HEK293 (cell line): ENCODE measurements at regions not wholly inside any gene's neighbourhood (a gene's known extent, or its start where the extent isn't known, plus 50 kb on each side); places are given as distances from the start of the nearest gene placed in this dataset.

Experiments
- CTCF ChIA-PET: fragments of 350-600 bp; formaldehyde crosslinking; extraction: SDS; loops from one replicate; lab custom pipeline; 2021; ENCODE audit warnings: antibody characterized with exemption; lab: Yijun Ruan, JAX
- POLR2A ChIA-PET: fragments of 300-600 bp; formaldehyde crosslinking; extraction: SDS; loops from one replicate; lab custom pipeline; 2020; ENCODE audit warnings: antibody characterized with exemption, inconsistent platforms; lab: Yijun Ruan, JAX
- H3K27ac ChIP-seq: fragments of 200-500 bp; sonication (Bioruptor generic); 2 replicates; pipeline ENCODE4 v1.5.1; 2014; ENCODE audit warnings: low read depth, low read length, control low read depth, inconsistent platforms; ENCODE audit errors: extremely low read depth
- H3K36me3 ChIP-seq, 2 experiments: fragments of 200-500 bp in 1 of 2; sonication (Bioruptor generic) in 1 of 2; 1 replicate in 1 of 2; 2 replicates in 1 of 2; pipeline ENCODE4 v1.5.1; 2014 to 2017; ENCODE audit warnings: inconsistent platforms in 2 of 2, low read length in 2 of 2; ENCODE audit not compliant: control insufficient read depth in 2 of 2, insufficient read depth in 1 of 2
- H3K4me1 ChIP-seq: fragments of 200-500 bp; sonication (Bioruptor generic); 2 replicates; pipeline ENCODE4 v1.5.1; 2014; ENCODE audit warnings: mild to moderate bottlenecking, low read length, inconsistent platforms; ENCODE audit not compliant: control insufficient read depth, insufficient read depth
- H3K4me3 ChIP-seq: 2 replicates; pipeline ENCODE4 v1.5.1; 2011; ENCODE audit warnings: low read depth, mild to moderate bottlenecking, control low read depth, low read length, moderate library complexity
- H3K9me3 ChIP-seq: fragments of 200-500 bp; sonication (Bioruptor generic); 2 replicates; pipeline ENCODE4 v1.5.1; 2014; ENCODE audit warnings: low read depth, low read length, inconsistent platforms; ENCODE audit not compliant: control insufficient read depth, insufficient read depth
- SALL2 ChIP-seq: fragments of 450-650 bp; formaldehyde crosslinking; IDR thresholded peaks from 2 replicates; pipeline ENCODE4 v1.5.0; 2017; ENCODE audit warnings: missing biosample characterization, mild to moderate bottlenecking, missing genetic modification characterization, borderline replicate concordance
- SCRT2 ChIP-seq: fragments of 450-650 bp; formaldehyde crosslinking; IDR thresholded peaks from 2 replicates; pipeline ENCODE4 v1.5.1; 2016; ENCODE audit warnings: missing biosample characterization, missing genetic modification characterization
- SETDB1 ChIP-seq: IDR thresholded peaks from one replicate; pipeline ENCODE4 v1.6.1; 2017; ENCODE audit warnings: mild to moderate bottlenecking, low read length, moderate library complexity, mixed read lengths; ENCODE audit not compliant: insufficient read length
- ZFP41 ChIP-seq: fragments of 450-650 bp; formaldehyde crosslinking; IDR thresholded peaks from 2 replicates; pipeline ENCODE4 v1.5.1; 2016; ENCODE audit warnings: missing biosample characterization, missing genetic modification characterization, borderline replicate concordance
- ZNF133 ChIP-seq: fragments of 450-650 bp; formaldehyde crosslinking; IDR thresholded peaks from 2 replicates; pipeline ENCODE4 v1.5.1; 2016; ENCODE audit warnings: missing biosample characterization, missing genetic modification characterization
- ZNF155 ChIP-seq: fragments of 450-650 bp; formaldehyde crosslinking; IDR thresholded peaks from 2 replicates; pipeline ENCODE4 v1.5.1; 2016; ENCODE audit warnings: missing biosample characterization, missing genetic modification characterization
- ZNF366 ChIP-seq: fragments of 450-650 bp; formaldehyde crosslinking; conservative IDR thresholded peaks from 2 replicates; pipeline ENCODE4 v1.5.1; 2016; ENCODE audit warnings: missing biosample characterization, missing genetic modification characterization
- ZNF426 ChIP-seq: fragments of 450-650 bp; formaldehyde crosslinking; IDR thresholded peaks from 2 replicates; pipeline ENCODE4 v1.5.1; 2017; ENCODE audit warnings: missing biosample characterization, missing genetic modification characterization, mild to moderate bottlenecking, inconsistent platforms, moderate library complexity
- ZNF514 ChIP-seq: fragments of 450-650 bp; formaldehyde crosslinking; IDR thresholded peaks from 2 replicates; pipeline ENCODE4 v1.5.1; 2016; ENCODE audit warnings: missing biosample characterization, missing genetic modification characterization
- ZNF521 ChIP-seq: fragments of 450-650 bp; formaldehyde crosslinking; IDR thresholded peaks from 2 replicates; pipeline ENCODE4 v1.5.1; 2017; ENCODE audit warnings: missing biosample characterization, mild to moderate bottlenecking, missing genetic modification characterization
- ZNF529 ChIP-seq: fragments of 450-650 bp; formaldehyde crosslinking; IDR thresholded peaks from 2 replicates; pipeline ENCODE4 v1.5.1; 2017; ENCODE audit warnings: missing genetic modification characterization, missing biosample characterization; ENCODE audit not compliant: insufficient replicate concordance
- ZNF544 ChIP-seq: fragments of 450-650 bp; formaldehyde crosslinking; IDR thresholded peaks from 2 replicates; pipeline ENCODE4 v1.5.0; 2017; ENCODE audit warnings: missing biosample characterization, missing genetic modification characterization
- ZNF785 ChIP-seq: fragments of 450-650 bp; formaldehyde crosslinking; IDR thresholded peaks from 2 replicates; pipeline ENCODE4 v1.5.1; 2016; ENCODE audit warnings: missing biosample characterization, missing genetic modification characterization
- ZNF837 ChIP-seq: fragments of 450-650 bp; formaldehyde crosslinking; IDR thresholded peaks from 2 replicates; pipeline ENCODE4 v1.5.1; 2016; ENCODE audit warnings: missing biosample characterization, missing genetic modification characterization
- TF ChIP-seq, protein P1 (sequence below): fragments of 450-650 bp; formaldehyde crosslinking; IDR thresholded peaks from 2 replicates; pipeline ENCODE4 v1.5.1; 2016; ENCODE audit warnings: missing biosample characterization, missing genetic modification characterization, low read depth
- TF ChIP-seq, protein P2 (sequence below): fragments of 450-650 bp; formaldehyde crosslinking; IDR thresholded peaks from 2 replicates; pipeline ENCODE4 v1.5.1; 2017; ENCODE audit warnings: missing biosample characterization, missing genetic modification characterization
- TF ChIP-seq, protein P3 (sequence below): fragments of 450-650 bp; formaldehyde crosslinking; IDR thresholded peaks from 2 replicates; pipeline ENCODE4 v1.5.1; 2016; ENCODE audit warnings: missing biosample characterization, missing genetic modification characterization
- TF ChIP-seq, protein P4 (sequence below): fragments of 450-650 bp; formaldehyde crosslinking; IDR thresholded peaks from 2 replicates; pipeline ENCODE4 v1.5.1; 2016; ENCODE audit warnings: missing biosample characterization, missing genetic modification characterization

DNA sequence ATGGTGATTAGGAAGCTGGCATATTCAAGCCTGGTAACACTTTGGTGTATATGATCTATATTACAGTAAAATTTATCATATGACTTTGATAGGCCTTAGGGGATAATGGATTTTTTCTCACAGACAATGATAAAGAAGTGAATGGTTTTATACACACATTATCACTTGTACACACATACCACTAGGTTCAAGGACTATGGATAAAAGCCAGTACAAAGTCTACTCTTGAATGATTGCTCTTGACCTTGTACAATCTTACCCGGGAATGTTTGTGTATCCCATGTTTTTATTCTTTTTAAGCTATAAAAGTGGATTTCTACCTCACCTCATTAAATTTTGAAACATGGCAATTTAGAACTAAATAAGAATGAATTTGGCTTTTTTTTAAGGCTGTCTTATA, 414.5 kb upstream of the ADAMTSL1 start:
- CTCF ChIA-PET = interaction anchor here (0.6 to 1.8 kb wide), 11 partner anchors 9 to 478 kb away, joined by 3 to 9 read pairs (median 3); no protein-coding TSS in a partner anchor
- Histone ChIP-seq H3K27ac (no peak overlapping the region), H3K9me3 (no peaks in the 10 kb centered on the region), H3K4me3 (no peak overlapping the region)
- POLR2A ChIA-PET = no interaction called here
- TF ChIP-seq SCRT2 (tag by site-specific recombination) = no peak
- TF ChIP-seq ZNF366 (tag by site-specific recombination) = no peak
- TF ChIP-seq, all 188 proteins: peak for 0
- no peaks in the 10 kb centered on the region for H3K4me1 ChIP-seq
- H3K36me3 ChIP-seq = no peaks in the 10 kb centered on the region

DNA sequence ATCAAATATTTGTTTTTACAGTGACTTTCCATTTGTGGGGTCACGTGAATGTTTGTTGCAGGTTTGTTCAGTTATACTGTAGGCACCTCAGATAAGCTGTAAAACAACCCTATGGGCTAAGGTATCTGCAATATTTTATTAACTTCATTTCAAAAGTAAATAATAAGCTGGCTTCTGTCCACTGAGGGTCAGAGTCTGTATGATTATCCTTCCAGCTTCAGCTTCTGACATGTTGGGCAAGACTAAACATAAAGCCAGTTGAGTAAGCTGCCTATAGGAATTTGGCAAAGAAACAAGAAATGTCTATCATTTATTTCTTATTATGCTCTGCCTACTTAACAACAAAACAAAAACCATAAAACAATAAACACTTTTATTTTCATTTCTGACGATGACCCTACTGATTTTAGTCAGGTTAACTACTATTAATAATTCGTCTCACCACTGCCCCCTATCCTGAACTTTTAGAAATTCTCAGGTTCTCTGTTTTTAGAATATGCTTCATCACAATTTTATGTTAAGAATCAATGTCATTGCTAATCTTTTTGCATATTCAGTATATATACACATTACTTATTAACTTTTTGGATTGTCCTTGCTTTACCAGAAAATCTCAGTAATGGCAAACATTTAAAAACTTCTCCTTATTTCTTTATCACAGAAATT, 413.6 kb upstream of the ADAMTSL1 start:
- TF ChIP-seq SETDB1 = no peak
- no peak for TF ChIP-seq SALL2
- TF ChIP-seq, all 188 proteins: peak for 0
- CTCF ChIA-PET = interaction anchor here (0.7 to 2.1 kb wide), 10 partner anchors 8 to 659 kb away, joined by 3 to 9 read pairs (median 4); no protein-coding TSS in a partner anchor
- Histone ChIP-seq H3K4me1 (no peaks in the 10 kb centered on the region), H3K36me3 (no peaks in the 10 kb centered on the region), H3K9me3 (no peaks in the 10 kb centered on the region), H3K4me3 (no peak overlapping the region), H3K27ac (no peak overlapping the region)
- POLR2A ChIA-PET = no interaction called here

DNA sequence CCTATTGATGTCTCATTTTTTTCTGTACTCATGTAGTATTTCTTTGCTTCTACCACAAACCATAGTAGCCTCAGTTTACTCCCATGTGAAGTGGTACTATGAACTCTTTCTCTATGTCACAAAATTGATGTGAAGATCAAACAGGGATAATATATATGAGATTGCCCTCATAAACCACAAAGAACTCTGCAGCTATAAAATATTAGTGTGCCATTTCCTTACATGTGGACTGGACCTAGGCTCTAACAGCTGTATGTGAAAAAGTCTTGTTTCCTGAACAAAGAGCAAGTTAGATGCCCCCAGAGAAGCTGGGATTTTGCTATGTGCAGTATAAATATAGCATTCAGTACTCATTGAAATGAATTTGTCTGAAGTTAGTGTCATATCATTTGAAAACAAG, 412.6 kb upstream of the ADAMTSL1 start:
- no peak for TF ChIP-seq ZNF785 (tag by site-specific recombination)
- TF ChIP-seq, protein P1, sequence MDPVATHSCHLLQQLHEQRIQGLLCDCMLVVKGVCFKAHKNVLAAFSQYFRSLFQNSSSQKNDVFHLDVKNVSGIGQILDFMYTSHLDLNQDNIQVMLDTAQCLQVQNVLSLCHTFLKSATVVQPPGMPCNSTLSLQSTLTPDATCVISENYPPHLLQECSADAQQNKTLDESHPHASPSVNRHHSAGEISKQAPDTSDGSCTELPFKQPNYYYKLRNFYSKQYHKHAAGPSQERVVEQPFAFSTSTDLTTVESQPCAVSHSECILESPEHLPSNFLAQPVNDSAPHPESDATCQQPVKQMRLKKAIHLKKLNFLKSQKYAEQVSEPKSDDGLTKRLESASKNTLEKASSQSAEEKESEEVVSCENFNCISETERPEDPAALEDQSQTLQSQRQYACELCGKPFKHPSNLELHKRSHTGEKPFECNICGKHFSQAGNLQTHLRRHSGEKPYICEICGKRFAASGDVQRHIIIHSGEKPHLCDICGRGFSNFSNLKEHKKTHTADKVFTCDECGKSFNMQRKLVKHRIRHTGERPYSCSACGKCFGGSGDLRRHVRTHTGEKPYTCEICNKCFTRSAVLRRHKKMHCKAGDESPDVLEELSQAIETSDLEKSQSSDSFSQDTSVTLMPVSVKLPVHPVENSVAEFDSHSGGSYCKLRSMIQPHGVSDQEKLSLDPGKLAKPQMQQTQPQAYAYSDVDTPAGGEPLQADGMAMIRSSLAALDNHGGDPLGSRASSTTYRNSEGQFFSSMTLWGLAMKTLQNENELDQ (tag by site-specific recombination) = no peak
- TF ChIP-seq ZNF837 (tag by site-specific recombination) = no peak
- Histone ChIP-seq H3K4me3 (no peak overlapping the region), H3K9me3 (no peaks in the 10 kb centered on the region), H3K27ac (no peak overlapping the region), H3K36me3 (no peaks in the 10 kb centered on the region), H3K4me1 (no peaks in the 10 kb centered on the region)
- POLR2A ChIA-PET = no interaction called here
- CTCF ChIA-PET = interaction anchor here (0.6 to 2.1 kb wide), 8 partner anchors 11 to 246 kb away, joined by 3 to 8 read pairs (median 4); no protein-coding TSS in a partner anchor

DNA sequence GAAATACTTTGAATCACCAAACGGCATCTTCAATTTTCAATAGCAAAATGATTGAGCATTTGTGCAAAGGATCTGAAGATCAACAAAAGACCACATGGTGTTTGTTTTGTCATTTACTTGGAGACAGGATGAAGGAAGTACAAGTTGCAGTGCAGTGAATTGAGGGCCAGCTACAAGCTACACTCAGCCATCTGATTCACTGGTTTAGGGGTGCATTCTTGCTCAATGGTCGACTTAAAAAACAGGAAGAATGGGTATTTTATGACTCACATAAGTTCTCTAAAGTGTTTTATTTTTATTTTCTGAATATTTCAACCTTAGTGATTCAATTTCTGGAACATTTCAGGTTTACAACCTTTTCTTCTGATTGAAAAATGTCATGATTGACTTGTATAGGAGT, 412.1 kb upstream of the ADAMTSL1 start:
- Histone ChIP-seq H3K27ac (no peak overlapping the region), H3K4me3 (no peak overlapping the region), H3K36me3 (no peaks in the 10 kb centered on the region), H3K4me1 (no peaks in the 10 kb centered on the region), H3K9me3 (no peaks in the 10 kb centered on the region)
- CTCF ChIA-PET = interaction anchor here (0.7 to 2.1 kb wide), 4 partner anchors 11 to 166 kb away, joined by 3 to 7 read pairs (median 4); no protein-coding TSS in a partner anchor
- no peak for TF ChIP-seq ZFP41 (tag by site-specific recombination)
- no peak for TF ChIP-seq ZNF544
- TF ChIP-seq, protein P2, sequence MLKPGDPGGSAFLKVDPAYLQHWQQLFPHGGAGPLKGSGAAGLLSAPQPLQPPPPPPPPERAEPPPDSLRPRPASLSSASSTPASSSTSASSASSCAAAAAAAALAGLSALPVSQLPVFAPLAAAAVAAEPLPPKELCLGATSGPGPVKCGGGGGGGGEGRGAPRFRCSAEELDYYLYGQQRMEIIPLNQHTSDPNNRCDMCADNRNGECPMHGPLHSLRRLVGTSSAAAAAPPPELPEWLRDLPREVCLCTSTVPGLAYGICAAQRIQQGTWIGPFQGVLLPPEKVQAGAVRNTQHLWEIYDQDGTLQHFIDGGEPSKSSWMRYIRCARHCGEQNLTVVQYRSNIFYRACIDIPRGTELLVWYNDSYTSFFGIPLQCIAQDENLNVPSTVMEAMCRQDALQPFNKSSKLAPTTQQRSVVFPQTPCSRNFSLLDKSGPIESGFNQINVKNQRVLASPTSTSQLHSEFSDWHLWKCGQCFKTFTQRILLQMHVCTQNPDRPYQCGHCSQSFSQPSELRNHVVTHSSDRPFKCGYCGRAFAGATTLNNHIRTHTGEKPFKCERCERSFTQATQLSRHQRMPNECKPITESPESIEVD (tag by site-specific recombination) = no peak
- TF ChIP-seq, protein P3, sequence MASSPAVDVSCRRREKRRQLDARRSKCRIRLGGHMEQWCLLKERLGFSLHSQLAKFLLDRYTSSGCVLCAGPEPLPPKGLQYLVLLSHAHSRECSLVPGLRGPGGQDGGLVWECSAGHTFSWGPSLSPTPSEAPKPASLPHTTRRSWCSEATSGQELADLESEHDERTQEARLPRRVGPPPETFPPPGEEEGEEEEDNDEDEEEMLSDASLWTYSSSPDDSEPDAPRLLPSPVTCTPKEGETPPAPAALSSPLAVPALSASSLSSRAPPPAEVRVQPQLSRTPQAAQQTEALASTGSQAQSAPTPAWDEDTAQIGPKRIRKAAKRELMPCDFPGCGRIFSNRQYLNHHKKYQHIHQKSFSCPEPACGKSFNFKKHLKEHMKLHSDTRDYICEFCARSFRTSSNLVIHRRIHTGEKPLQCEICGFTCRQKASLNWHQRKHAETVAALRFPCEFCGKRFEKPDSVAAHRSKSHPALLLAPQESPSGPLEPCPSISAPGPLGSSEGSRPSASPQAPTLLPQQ = no peak
- no peak for TF ChIP-seq ZNF133 (tag by site-specific recombination)
- no peak for TF ChIP-seq ZNF155 (tag by site-specific recombination)
- TF ChIP-seq, protein P4, sequence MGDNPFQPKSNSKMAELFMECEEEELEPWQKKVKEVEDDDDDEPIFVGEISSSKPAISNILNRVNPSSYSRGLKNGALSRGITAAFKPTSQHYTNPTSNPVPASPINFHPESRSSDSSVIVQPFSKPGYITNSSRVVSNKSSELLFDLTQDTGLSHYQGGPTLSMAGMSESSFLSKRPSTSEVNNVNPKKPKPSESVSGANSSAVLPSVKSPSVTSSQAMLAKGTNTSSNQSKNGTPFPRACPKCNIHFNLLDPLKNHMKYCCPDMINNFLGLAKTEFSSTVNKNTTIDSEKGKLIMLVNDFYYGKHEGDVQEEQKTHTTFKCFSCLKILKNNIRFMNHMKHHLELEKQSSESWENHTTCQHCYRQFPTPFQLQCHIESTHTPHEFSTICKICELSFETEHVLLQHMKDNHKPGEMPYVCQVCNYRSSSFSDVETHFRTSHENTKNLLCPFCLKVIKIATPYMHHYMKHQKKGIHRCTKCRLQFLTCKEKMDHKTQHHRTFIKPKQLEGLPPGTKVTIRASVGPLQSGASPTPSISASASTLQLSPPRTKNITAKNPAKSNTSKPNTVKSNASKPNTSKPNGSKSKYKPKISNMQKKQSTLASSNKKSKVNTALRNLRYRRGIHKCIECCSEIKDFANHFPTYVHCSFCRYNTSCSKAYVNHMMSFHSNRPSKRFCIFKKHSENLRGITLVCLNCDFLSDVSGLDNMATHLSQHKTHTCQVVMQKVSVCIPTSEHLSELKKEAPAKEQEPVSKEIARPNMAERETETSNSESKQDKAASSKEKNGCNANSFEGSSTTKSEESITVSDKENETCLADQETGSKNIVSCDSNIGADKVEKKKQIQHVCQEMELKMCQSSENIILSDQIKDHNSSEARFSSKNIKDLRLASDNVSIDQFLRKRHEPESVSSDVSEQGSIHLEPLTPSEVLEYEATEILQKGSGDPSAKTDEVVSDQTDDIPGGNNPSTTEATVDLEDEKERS (tag by site-specific recombination) = no peak
- TF ChIP-seq ZNF521 (tag by site-specific recombination) = no peak
- no peak for TF ChIP-seq ZNF426 (tag by site-specific recombination)
- no peak for TF ChIP-seq ZNF514 (tag by site-specific recombination)
- TF ChIP-seq ZNF529 (tag by site-specific recombination) = no peak
- TF ChIP-seq, all 188 proteins: peak for 0
- POLR2A ChIA-PET = no interaction called here
